OCI-LY7 (cell line): ENCODE measurements at regions not wholly inside any gene's neighbourhood (a gene's known extent, or its start where the extent isn't known, plus 50 kb on each side); places are given as distances from the start of the nearest gene placed in this dataset.

Experiments used
- BruUV-seq: library from RNA; stranded (reverse); fragments of 400-500 nt; replicated peaks from 2 replicates; lab custom pipeline; 2021; lab: Mats Ljungman, UMichigan
- CTCF ChIA-PET: fragments of 300-600 bp; sonication (Branson Sonifier 250); formaldehyde crosslinking; loops from one replicate; lab custom pipeline; 2022; ENCODE audit warnings: antibody characterized with exemption; ENCODE audit not compliant: unreplicated experiment; lab: Charles Lee
- POLR2A ChIA-PET: fragments of 300-600 bp; sonication (Branson Sonifier 250); formaldehyde crosslinking; loops from one replicate; lab custom pipeline; 2022; ENCODE audit warnings: antibody characterized with exemption; lab: Charles Lee
- DNase-seq: peaks from one replicate; pipeline ENCODE4 v3.0.0-alpha.2; 2015; ENCODE audit warnings: low spot score
- H2AFZ ChIP-seq: fragments of 200-600 bp; sonication (generic), shearing (Covaris generic); 2 replicates; pipeline ENCODE4 v1.6.1; 2014; ENCODE audit warnings: mild to moderate bottlenecking, antibody characterized with exemption, low read length, moderate library complexity
- H3K27ac ChIP-seq: fragments of 200-600 bp; sonication (generic); 2 replicates; pipeline ENCODE4 v1.5.1; 2014; ENCODE audit warnings: mixed run types, low read depth, mild to moderate bottlenecking, moderate library complexity, low read length, inconsistent platforms; ENCODE audit not compliant: poor library complexity, severe bottlenecking
- H3K36me3 ChIP-seq: fragments of 200-600 bp; sonication (generic); 2 replicates; pipeline ENCODE4 v1.6.1; 2014; ENCODE audit warnings: mild to moderate bottlenecking, antibody characterized with exemption, low read length, moderate library complexity, mixed read lengths; ENCODE audit not compliant: insufficient read depth
- H3K4me1 ChIP-seq: fragments of 200-600 bp; sonication (generic); 2 replicates; pipeline ENCODE4 v1.5.1; 2014; ENCODE audit warnings: mild to moderate bottlenecking, low read length; ENCODE audit not compliant: insufficient read depth, poor library complexity, severe bottlenecking
- H3K4me2 ChIP-seq: fragments of 200-600 bp; sonication (generic); 2 replicates; pipeline ENCODE4 v1.6.1; 2014; ENCODE audit warnings: mild to moderate bottlenecking, low read length
- H3K4me3 ChIP-seq: fragments of 200-600 bp; sonication (generic); 2 replicates; pipeline ENCODE4 v1.5.1; 2014; ENCODE audit warnings: mild to moderate bottlenecking, low read depth, low read length; ENCODE audit not compliant: poor library complexity, severe bottlenecking
- H3K79me2 ChIP-seq: fragments of 200-600 bp; sonication (generic); 2 replicates; pipeline ENCODE4 v1.6.1; 2016; ENCODE audit warnings: low read depth, mild to moderate bottlenecking, low read length, moderate library complexity, mixed read lengths; ENCODE audit not compliant: insufficient read depth
- H3K9me2 ChIP-seq: fragments of 200-600 bp; sonication (generic); 2 replicates; pipeline ENCODE4 v1.6.1; 2016; ENCODE audit warnings: mild to moderate bottlenecking, low read length, mixed read lengths; ENCODE audit not compliant: insufficient read depth
- H3K9me3 ChIP-seq: fragments of 200-600 bp; sonication (generic); 2 replicates; pipeline ENCODE4 v1.6.1; 2014; ENCODE audit warnings: mild to moderate bottlenecking, mixed run types, low read length, mixed read lengths
- H4K20me1 ChIP-seq: fragments of 200-600 bp; sonication (generic); 2 replicates; pipeline ENCODE4 v1.6.1; 2014; ENCODE audit warnings: mild to moderate bottlenecking, antibody characterized with exemption, low read length, moderate library complexity, mixed read lengths; ENCODE audit not compliant: insufficient read depth
- EZH2phosphoT487 ChIP-seq: fragments of 200-600 bp; sonication (generic); IDR thresholded peaks from 2 replicates; pipeline ENCODE4 v1.6.1; 2018; ENCODE audit warnings: low read depth, borderline replicate concordance, mild to moderate bottlenecking, mixed run types, antibody characterized with exemption, low read length, moderate library complexity, mixed read lengths
- intact Hi-C: fragments of 100-400 bp; cut with micrococcal nuclease; formaldehyde crosslinking; loops from one replicate; pipeline ENCODE4 v1.10.0; 2022; ENCODE audit not compliant: unreplicated experiment
- TF ChIP-seq, protein P1 (sequence below): fragments of 200-600 bp; sonication (generic); conservative IDR thresholded peaks from 2 replicates; pipeline ENCODE4 v1.5.1; 2014; ENCODE audit warnings: mild to moderate bottlenecking, antibody characterized with exemption, low read length, moderate library complexity, mixed read lengths

DNA sequence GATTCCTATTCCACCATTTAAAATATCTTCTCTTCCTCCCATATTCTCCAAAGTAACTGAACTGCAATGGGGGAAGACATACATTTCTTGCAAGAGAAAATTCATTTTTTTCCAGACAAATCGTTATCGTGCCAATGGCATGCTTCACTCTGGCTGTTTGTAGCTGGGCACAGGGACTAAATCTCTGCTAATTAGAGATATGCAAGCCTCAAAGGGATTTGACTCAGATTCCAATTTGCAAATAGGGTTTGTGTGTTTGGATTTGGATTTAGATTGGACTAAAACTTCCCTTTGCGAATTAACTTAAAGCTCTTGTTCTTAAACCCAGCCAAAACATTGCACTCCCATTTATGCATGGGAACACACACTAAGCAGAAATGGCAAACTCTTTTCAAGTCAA is 276.2 kb upstream of the DUSP10 start:
- POLR2A ChIA-PET, result no interaction called here
- intact Hi-C loops, result no loop called here
- no peak for TF ChIP-seq EZH2phosphoT487
- TF ChIP-seq, protein P1, sequence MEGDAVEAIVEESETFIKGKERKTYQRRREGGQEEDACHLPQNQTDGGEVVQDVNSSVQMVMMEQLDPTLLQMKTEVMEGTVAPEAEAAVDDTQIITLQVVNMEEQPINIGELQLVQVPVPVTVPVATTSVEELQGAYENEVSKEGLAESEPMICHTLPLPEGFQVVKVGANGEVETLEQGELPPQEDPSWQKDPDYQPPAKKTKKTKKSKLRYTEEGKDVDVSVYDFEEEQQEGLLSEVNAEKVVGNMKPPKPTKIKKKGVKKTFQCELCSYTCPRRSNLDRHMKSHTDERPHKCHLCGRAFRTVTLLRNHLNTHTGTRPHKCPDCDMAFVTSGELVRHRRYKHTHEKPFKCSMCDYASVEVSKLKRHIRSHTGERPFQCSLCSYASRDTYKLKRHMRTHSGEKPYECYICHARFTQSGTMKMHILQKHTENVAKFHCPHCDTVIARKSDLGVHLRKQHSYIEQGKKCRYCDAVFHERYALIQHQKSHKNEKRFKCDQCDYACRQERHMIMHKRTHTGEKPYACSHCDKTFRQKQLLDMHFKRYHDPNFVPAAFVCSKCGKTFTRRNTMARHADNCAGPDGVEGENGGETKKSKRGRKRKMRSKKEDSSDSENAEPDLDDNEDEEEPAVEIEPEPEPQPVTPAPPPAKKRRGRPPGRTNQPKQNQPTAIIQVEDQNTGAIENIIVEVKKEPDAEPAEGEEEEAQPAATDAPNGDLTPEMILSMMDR, result no peak

DNA sequence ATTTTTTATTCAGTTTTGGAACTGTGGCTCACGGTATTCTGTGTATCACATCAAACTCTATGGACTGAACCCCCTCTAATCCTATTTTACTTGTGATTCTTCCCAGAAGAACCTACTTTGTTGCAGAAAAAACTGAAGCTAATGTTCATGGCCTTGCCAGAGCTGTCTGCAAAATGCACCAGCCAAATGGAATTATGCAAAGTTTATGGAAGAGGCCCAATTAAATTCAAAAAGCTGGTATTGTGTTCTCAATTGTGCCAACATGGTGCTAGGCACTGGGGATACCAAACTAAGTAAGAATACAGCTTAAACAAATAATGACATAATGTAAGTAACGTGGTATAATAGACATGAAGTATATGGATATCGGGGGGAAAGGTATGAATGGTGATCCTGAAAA is 273.8 kb upstream of the DUSP10 start:
- Histone ChIP-seq H3K9me2 (no peaks in the 10 kb centered on the region), H3K4me1 (no peaks in the 10 kb centered on the region), H3K36me3 (no peaks in the 10 kb centered on the region), H3K9me3 (no peaks in the 10 kb centered on the region), H4K20me1 (no peaks in the 10 kb centered on the region), H3K79me2 (no peaks in the 10 kb centered on the region), H3K4me2 (no peak overlapping the region), H2AFZ (no peak overlapping the region), H3K4me3 (no peak overlapping the region), H3K27ac (no peak overlapping the region)
- no peak for DNase-seq
- no TSS peak for BruUV-seq
- intact Hi-C loops, result no loop called here
- ChIA-PET CTCF (no interaction called here), POLR2A (interaction anchor here (0.7 kb wide), 1 partner anchor 366 kb away, joined by 3 read pairs; no protein-coding TSS in a partner anchor)
- TF ChIP-seq, protein P1, result no peak
- no peak for TF ChIP-seq EZH2phosphoT487

More for the DNA sequence above, 276.2 kb upstream of the DUSP10 start:
- no peaks in the 10 kb centered on the region for H4K20me1 ChIP-seq
- no peaks in the 10 kb centered on the region for H3K36me3 ChIP-seq
- no TSS peak for BruUV-seq
- H2AFZ ChIP-seq, result no peak overlapping the region
- CTCF ChIA-PET, result no interaction called here
- no peaks in the 10 kb centered on the region for H3K4me1 ChIP-seq
- no peaks in the 10 kb centered on the region for H3K9me3 ChIP-seq
- H3K4me3 ChIP-seq, result no peak overlapping the region
- no peak overlapping the region for H3K4me2 ChIP-seq
- DNase-seq, result no peak
- H3K79me2 ChIP-seq, result no peaks in the 10 kb centered on the region
- H3K27ac ChIP-seq, result no peak overlapping the region
- no peaks in the 10 kb centered on the region for H3K9me2 ChIP-seq

DNA sequence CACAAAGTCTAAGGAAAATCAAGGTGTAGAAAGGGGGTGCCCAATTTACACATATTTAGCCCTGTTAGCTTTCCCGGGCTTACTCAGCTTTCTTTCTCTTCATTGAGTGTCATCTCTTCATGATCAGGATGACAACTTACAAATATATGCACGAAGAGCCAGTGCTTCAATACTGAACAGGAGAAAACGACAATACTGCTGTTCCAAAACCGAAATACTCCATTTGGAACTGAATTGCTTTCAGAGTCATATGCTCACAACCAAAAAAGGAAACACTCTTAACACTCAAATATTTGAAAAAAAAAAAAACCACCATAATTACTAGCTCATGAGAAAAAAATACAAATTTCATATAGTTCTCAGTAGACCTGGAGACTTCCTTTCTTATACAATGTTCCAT is 272.1 kb upstream of the DUSP10 start:
- intact Hi-C loops, result no loop called here

More for the DNA sequence above, 272.1 kb upstream of the DUSP10 start:
- Histone ChIP-seq H3K27ac (no peak overlapping the region), H4K20me1 (no peaks in the 10 kb centered on the region), H3K9me3 (no peaks in the 10 kb centered on the region), H2AFZ (no peak overlapping the region), H3K4me3 (no peak overlapping the region), H3K79me2 (no peaks in the 10 kb centered on the region), H3K36me3 (no peaks in the 10 kb centered on the region), H3K9me2 (no peaks in the 10 kb centered on the region), H3K4me2 (no peak overlapping the region), H3K4me1 (no peaks in the 10 kb centered on the region)
- DNase-seq, result no peak
- BruUV-seq, result no TSS peak
- TF ChIP-seq, protein P1, result no peak
- TF ChIP-seq EZH2phosphoT487, result no peak
- POLR2A ChIA-PET, result no interaction called here
- CTCF ChIA-PET, result interaction anchor here (0.6 kb wide), 1 partner anchor 9 kb away, joined by 3 read pairs; no protein-coding TSS in a partner anchor
